Ovary (tissue), 3 donors: ENCODE measurements at regions not wholly inside any gene's neighbourhood (a gene's known extent, or its start where the extent isn't known, plus 50 kb on each side); places are given as distances from the start of the nearest gene placed in this dataset.

Experiments
- CTCF ChIP-seq, 3 donors: fragments of 450-650 bp in 2 of 3; fragments of 200-600 bp in 1 of 3; IDR thresholded peaks; one replicate each; pipeline versions ENCODE4 v1.5.1 to v1.8.0; 2016 to 2022; ENCODE audit warnings: antibody characterized with exemption in 3 of 3, mild to moderate bottlenecking in 1 of 3
- POLR2A ChIP-seq: fragments of 450-650 bp; IDR thresholded peaks from one replicate; pipeline ENCODE4 v1.6.1; 2017; ENCODE audit warnings: antibody characterized with exemption, mild to moderate bottlenecking, moderate library complexity
- donor health status: DM: no; HTN: no; CAD: no.

GRCh38 chr14:104245723-104246122, 107.3 kb downstream of the KIF26A start:
- TF ChIP-seq POLR2A, result no peak
- no peak for TF ChIP-seq CTCF (IDR thresholded peaks at IDR 0.05)
